Adrenal gland (tissue), 9 donors: ENCODE measurements at regions not wholly inside any gene's neighbourhood (a gene's known extent, or its start where the extent isn't known, plus 50 kb on each side); places are given as distances from the start of the nearest gene placed in this dataset.

ENCODE experiments used
- DNase-seq, 7 donors: peaks; one replicate each; pipeline ENCODE4 v3.0.0-alpha.2; 2019 to 2020
- H3K27ac ChIP-seq, 5 donors: fragments of 200-600 bp; sonication (generic) in 4 of 5; 1 replicate in 3 of 5; 2 replicates in 2 of 5; pipeline versions ENCODE4 v1.5.1 to v1.8.0; 2016 to 2020; ENCODE audit warnings: mild to moderate bottlenecking in 1 of 5
- H3K27me3 ChIP-seq: fragments of 200-600 bp; 2 replicates; pipeline ENCODE4 v1.8.0; 2021
- H3K36me3 ChIP-seq, 2 donors: fragments of 200-600 bp; replicated peaks in 1 of 2; 1 replicate in 1 of 2; 2 replicates in 1 of 2; pipeline versions ENCODE4 v1.5.1 to v1.8.0; 2018 to 2022
- H3K4me1 ChIP-seq, 2 donors: fragments of 200-600 bp; replicated peaks in 1 of 2; 1 replicate in 1 of 2; 2 replicates in 1 of 2; pipeline versions ENCODE4 v1.5.1 to v1.8.0; 2018 to 2021
- H3K4me3 ChIP-seq, 4 donors: fragments of 200-600 bp; sonication (generic) in 3 of 4; one replicate each; pipeline ENCODE4 v1.5.1; 2016 to 2018
- H3K9me3 ChIP-seq, 3 donors: fragments of 200-600 bp; sonication (generic) in 1 of 3; replicated peaks in 1 of 3; 1 replicate in 2 of 3; 2 replicates in 1 of 3; pipeline versions ENCODE4 v1.5.1 to v1.8.0; 2016 to 2021
- CTCF ChIP-seq, 6 experiments: fragments of 450-650 bp in 4 of 6; fragments of 200-600 bp in 2 of 6; sonication (generic) in 1 of 6; IDR thresholded peaks; 1 replicate in 5 of 6; 2 replicates in 1 of 6; pipeline versions ENCODE4 v1.5.1 to v1.8.0; 2016 to 2021; ENCODE audit warnings: antibody characterized with exemption in 6 of 6, mild to moderate bottlenecking in 2 of 6, moderate library complexity in 1 of 6
- POLR2A ChIP-seq, 2 donors: fragments of 450-650 bp; IDR thresholded peaks; one replicate each; pipeline ENCODE4 v1.6.1; 2017; ENCODE audit warnings: antibody characterized with exemption in 2 of 2, mild to moderate bottlenecking in 2 of 2, moderate library complexity in 1 of 2
- WGBS, 4 donors: extraction: QIAGEN DNeasy Blood & Tissue Kit in 2 of 4; methylation state at CpG; one replicate each; pipeline versions ENCODE4 v1.1.5 to v1.1.7; 2013 to 2017; 5-methylcytosine and 5-hydroxymethylcytosine counted together
- intact Hi-C, 2 donors: fragments of 100-400 bp; cut with DNase I; formaldehyde crosslinking; loops; one replicate each; pipeline versions ENCODE4 v1.14.1 to v1.15.0; 2022 to 2023
- donor health status: healthy with polysubstance abuse.
- donor health status: Bipolar disorder and iron deficiency.
- donor health status: DM: yes; HTN: yes; CAD: no.
- donor health status: DM: no; HTN: no; CAD: no.
- donor health status: DM: no; HTN: no; CAD: no.

GRCh38 chr5:124234022-124234769 is 512.2 kb downstream of the ZNF608 start:
- 67 to 73% (median 68%) methylated on average over 5 of the region's 5 CpGs for WGBS, 4 donors
- Histone ChIP-seq H3K4me3 (no peak overlapping the region), H3K36me3 (no peaks in the 10 kb centered on the region), H3K4me1 (no peaks in the 10 kb centered on the region), H3K27ac (no peak overlapping the region), H3K27me3 (no peaks in the 10 kb centered on the region), H3K9me3 (no peaks in the 10 kb centered on the region)
- no peak for DNase-seq
- TF ChIP-seq CTCF (IDR thresholded peaks at IDR 0.05): no peak
- TF ChIP-seq POLR2A (IDR thresholded peaks at IDR 0.05): no peak
- intact Hi-C loops: no loop called here

GRCh38 chr5:124232515-124232914 is 513.9 kb downstream of the ZNF608 start:
- 82 to 90% (median 86%) methylated on average over 10 of the region's 10 CpGs for WGBS, 4 donors
- intact Hi-C loops: no loop called here

DNA sequence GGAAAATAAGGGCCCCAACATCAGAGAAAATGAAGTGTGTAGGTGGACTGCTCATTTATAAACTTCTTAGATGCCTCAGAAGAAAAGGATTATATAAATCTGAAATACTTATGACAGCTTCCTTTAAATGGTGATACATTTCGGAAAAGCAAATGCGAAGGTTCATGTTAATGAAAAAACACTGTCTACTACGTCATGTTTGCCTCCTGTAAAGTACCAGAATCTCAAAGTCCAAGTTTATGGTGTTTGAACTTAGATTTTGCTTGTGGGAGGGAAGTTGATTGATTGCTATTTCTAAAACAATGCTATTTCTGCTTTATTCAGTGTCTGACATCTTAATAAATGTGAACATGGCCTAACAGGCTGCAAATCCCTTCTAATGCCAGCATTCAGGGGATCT is 514.6 kb downstream of the ZNF608 start:
- Histone ChIP-seq H3K4me1 (no peaks in the 10 kb centered on the region), H3K27ac (no peak overlapping the region), H3K9me3 (no peaks in the 10 kb centered on the region), H3K4me3 (no peak overlapping the region), H3K36me3 (no peaks in the 10 kb centered on the region), H3K27me3 (no peaks in the 10 kb centered on the region)
- TF ChIP-seq CTCF (IDR thresholded peaks at IDR 0.05) (no peak), POLR2A (IDR thresholded peaks at IDR 0.05) (no peak)
- DNase-seq: no peak
- WGBS, 4 donors: 92 to 93% (median 92%) methylated on average over 3 of the region's 3 CpGs
- intact Hi-C loops: no loop called here

More at GRCh38 chr5:124232515-124232914, 513.9 kb downstream of the ZNF608 start:
- no peak overlapping the region for H3K27ac ChIP-seq
- TF ChIP-seq POLR2A (IDR thresholded peaks at IDR 0.05): no peak
- H3K4me1 ChIP-seq: no peaks in the 10 kb centered on the region
- DNase-seq: no peak
- no peak overlapping the region for H3K4me3 ChIP-seq
- H3K27me3 ChIP-seq: no peaks in the 10 kb centered on the region
- no peaks in the 10 kb centered on the region for H3K36me3 ChIP-seq
- no peaks in the 10 kb centered on the region for H3K9me3 ChIP-seq

DNA sequence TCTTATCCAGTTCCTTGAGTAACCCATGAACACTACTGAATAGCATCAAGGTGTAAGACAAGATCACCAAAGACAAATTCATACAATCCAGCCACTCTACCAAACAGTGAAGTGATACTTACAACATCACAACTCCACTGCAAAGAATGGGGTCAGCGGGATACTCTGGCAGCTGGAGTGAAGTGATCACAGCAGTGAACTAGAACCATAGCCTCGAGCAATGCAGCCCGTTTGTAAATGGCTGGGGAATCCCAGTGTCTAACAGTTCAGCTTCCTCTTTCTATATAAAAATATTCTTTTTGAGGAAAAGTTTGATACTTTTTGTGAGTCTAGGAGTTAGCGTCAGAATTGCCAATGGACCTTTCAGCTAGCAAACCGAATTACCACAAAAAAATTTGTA is 515.2 kb downstream of the ZNF608 start:
- Histone ChIP-seq H3K4me3 (no peak overlapping the region), H3K27ac (no peak overlapping the region), H3K36me3 (no peaks in the 10 kb centered on the region), H3K4me1 (no peaks in the 10 kb centered on the region), H3K27me3 (no peaks in the 10 kb centered on the region), H3K9me3 (no peaks in the 10 kb centered on the region)
- TF ChIP-seq CTCF (IDR thresholded peaks at IDR 0.05) (no peak), POLR2A (IDR thresholded peaks at IDR 0.05) (no peak)
- no peak for DNase-seq
- intact Hi-C loops: no loop called here
- WGBS, 4 donors: 77 to 86% (median 82%) methylated on average over 5 of the region's 5 CpGs

DNA sequence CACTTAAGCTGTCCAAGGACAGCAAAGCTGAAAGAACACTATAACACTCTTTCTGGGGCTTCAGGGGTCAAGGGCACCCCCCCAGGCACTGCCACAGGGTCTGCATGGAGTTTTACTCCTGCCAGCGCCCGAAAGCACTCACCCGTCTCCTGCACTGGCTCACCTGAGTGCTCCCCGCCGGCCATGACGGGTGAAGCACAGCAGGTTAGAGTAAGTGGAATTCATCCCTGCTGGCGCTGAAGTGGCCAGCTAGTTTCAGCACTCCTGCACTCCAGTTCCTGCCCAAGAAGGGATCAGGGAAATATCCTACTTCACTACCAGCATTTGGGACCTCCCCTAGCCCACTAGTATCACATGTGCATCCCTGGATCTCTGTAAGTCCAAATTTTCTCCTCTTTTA is 516.0 kb downstream of the ZNF608 start:
- Histone ChIP-seq H3K36me3 (no peaks in the 10 kb centered on the region), H3K4me3 (no peak overlapping the region), H3K9me3 (no peaks in the 10 kb centered on the region), H3K27me3 (no peaks in the 10 kb centered on the region), H3K4me1 (no peaks in the 10 kb centered on the region), H3K27ac (no peak overlapping the region)
- DNase-seq: no peak
- TF ChIP-seq POLR2A (IDR thresholded peaks at IDR 0.05) (no peak), CTCF (IDR thresholded peaks at IDR 0.05) (no peak)
- intact Hi-C loops: no loop called here
- WGBS, 4 donors: 83 to 96% (median 90%) methylated on average over 7 of the region's 7 CpGs
